ENCODE measurements at regions not wholly inside any gene's neighbourhood (a gene's known extent, or its start where the extent isn't known, plus 50 kb on each side); places are given as distances from the start of the nearest gene placed in this dataset.

GRCh38 chr15:85984241-85984640 is 95.4 kb upstream of the AGBL1 start:
- TF ChIP-seq POLR2AphosphoS5 (IDR thresholded peaks at IDR 0.05): no peak
- no peak for TF ChIP-seq POLR2A (IDR thresholded peaks at IDR 0.05)
- TF ChIP-seq, protein P1, sequence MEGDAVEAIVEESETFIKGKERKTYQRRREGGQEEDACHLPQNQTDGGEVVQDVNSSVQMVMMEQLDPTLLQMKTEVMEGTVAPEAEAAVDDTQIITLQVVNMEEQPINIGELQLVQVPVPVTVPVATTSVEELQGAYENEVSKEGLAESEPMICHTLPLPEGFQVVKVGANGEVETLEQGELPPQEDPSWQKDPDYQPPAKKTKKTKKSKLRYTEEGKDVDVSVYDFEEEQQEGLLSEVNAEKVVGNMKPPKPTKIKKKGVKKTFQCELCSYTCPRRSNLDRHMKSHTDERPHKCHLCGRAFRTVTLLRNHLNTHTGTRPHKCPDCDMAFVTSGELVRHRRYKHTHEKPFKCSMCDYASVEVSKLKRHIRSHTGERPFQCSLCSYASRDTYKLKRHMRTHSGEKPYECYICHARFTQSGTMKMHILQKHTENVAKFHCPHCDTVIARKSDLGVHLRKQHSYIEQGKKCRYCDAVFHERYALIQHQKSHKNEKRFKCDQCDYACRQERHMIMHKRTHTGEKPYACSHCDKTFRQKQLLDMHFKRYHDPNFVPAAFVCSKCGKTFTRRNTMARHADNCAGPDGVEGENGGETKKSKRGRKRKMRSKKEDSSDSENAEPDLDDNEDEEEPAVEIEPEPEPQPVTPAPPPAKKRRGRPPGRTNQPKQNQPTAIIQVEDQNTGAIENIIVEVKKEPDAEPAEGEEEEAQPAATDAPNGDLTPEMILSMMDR (IDR thresholded peaks at IDR 0.05): no peak
